Large intestine (tissue), 3 donors: ENCODE measurements at regions not wholly inside any gene's neighbourhood (a gene's known extent, or its start where the extent isn't known, plus 50 kb on each side); places are given as distances from the start of the nearest gene placed in this dataset.
A peak's percentile ranks its signal among the peaks of the same experiment; 100 is the strongest.

ENCODE experiments used
- DNase-seq, 2 donors: peaks; one replicate each; pipeline versions ENCODE4 v3.0.0 to v3.0.0-alpha.2; 2013
- H3K27ac ChIP-seq: one replicate; pipeline ENCODE4 v1.5.1; 2013; ENCODE audit warnings: low read length
- H3K27me3 ChIP-seq: 2 replicates; pipeline ENCODE4 v1.6.1; 2013; ENCODE audit warnings: low read length; ENCODE audit not compliant: control insufficient read depth, insufficient read depth
- H3K36me3 ChIP-seq: 2 replicates; pipeline ENCODE4 v1.6.1; 2013; ENCODE audit warnings: low read length; ENCODE audit not compliant: control insufficient read depth, insufficient read depth
- H3K4me1 ChIP-seq: one replicate; pipeline ENCODE4 v1.6.1; 2013; ENCODE audit warnings: low read length; ENCODE audit not compliant: control insufficient read depth, insufficient read depth
- H3K4me3 ChIP-seq: one replicate; pipeline ENCODE4 v1.5.1; 2013; ENCODE audit warnings: low read length
- H3K9me3 ChIP-seq: one replicate; pipeline ENCODE4 v1.6.1; 2013; ENCODE audit warnings: mild to moderate bottlenecking, low read depth, low read length, moderate library complexity; ENCODE audit not compliant: control insufficient read depth
- WGBS: methylation state at CpG from one replicate; pipeline ENCODE4 v1.1.5; 2013; ENCODE audit warnings: low lambda C conversion rate; ENCODE audit not compliant: insufficient coverage; 5-methylcytosine and 5-hydroxymethylcytosine counted together

GRCh38 chr2:195498176-195498575 lies 158.8 kb upstream of the SLC39A10 start:
- Histone ChIP-seq H3K27ac (no peak overlapping the region), H3K4me1 (no peaks in the 10 kb centered on the region), H3K4me3 (no peak overlapping the region), H3K27me3 (no peaks in the 10 kb centered on the region), H3K36me3 (no peaks in the 10 kb centered on the region), H3K9me3 (no peaks in the 10 kb centered on the region)
- peak in 1 of 2 donors; percentile 27 for DNase-seq

DNA sequence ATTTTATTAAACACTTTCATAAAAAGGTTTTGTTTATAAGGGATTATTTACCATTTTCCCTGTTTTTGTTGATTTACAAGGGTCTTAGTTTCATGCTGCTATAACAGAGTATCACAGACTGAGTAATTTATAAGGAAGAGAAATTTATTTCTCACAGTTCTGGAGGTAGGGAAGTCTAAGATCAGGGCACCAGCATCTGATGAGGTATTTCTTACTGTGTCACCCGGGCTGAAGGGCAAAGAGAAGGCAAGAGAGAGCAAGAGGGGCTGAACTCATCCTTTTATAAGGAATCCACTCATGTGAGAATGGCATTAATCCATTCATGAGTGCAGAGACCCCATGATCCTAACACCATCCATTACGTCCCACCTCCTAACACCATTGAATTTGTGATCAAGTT lies 160.0 kb upstream of the SLC39A10 start:
- no peak overlapping the region for H3K27ac ChIP-seq
- no peak for DNase-seq
- H3K36me3 ChIP-seq, result no peaks in the 10 kb centered on the region
- H3K4me3 ChIP-seq, result no peak overlapping the region
- no CpG with 5 or more reads among the region's 2 CpGs for WGBS
- no peaks in the 10 kb centered on the region for H3K27me3 ChIP-seq
- H3K9me3 ChIP-seq, result no peaks in the 10 kb centered on the region
- H3K4me1 ChIP-seq, result no peaks in the 10 kb centered on the region

- Histone ChIP-seq H3K4me3 (no peak overlapping the region), H3K9me3 (no peaks in the 10 kb centered on the region), H3K27me3 (no peaks in the 10 kb centered on the region), H3K36me3 (no peaks in the 10 kb centered on the region), H3K4me1 (no peaks in the 10 kb centered on the region), H3K27ac (no peak overlapping the region)
- no peak for DNase-seq
Observed at GRCh38 chr2:195495966-195496365, 161.1 kb upstream of the SLC39A10 start.

GRCh38 chr2:195495351-195495750 lies 161.7 kb upstream of the SLC39A10 start:
- WGBS, result no CpG with 5 or more reads among the region's 2 CpGs
- no peak overlapping the region for H3K4me3 ChIP-seq
- H3K36me3 ChIP-seq, result no peaks in the 10 kb centered on the region
- no peak for DNase-seq
- no peaks in the 10 kb centered on the region for H3K27me3 ChIP-seq
- no peaks in the 10 kb centered on the region for H3K4me1 ChIP-seq
- no peak overlapping the region for H3K27ac ChIP-seq
- no peaks in the 10 kb centered on the region for H3K9me3 ChIP-seq

- Histone ChIP-seq H3K27ac (no peak overlapping the region), H3K9me3 (no peaks in the 10 kb centered on the region), H3K27me3 (no peaks in the 10 kb centered on the region), H3K36me3 (no peaks in the 10 kb centered on the region), H3K4me3 (no peak overlapping the region), H3K4me1 (no peaks in the 10 kb centered on the region)
- no peak for DNase-seq
- 80% methylated on average over 1 of the region's 2 CpGs for WGBS
Observed at GRCh38 chr2:195494451-195494850, 162.6 kb upstream of the SLC39A10 start.

- no peak for DNase-seq
- H3K4me1 ChIP-seq, result no peaks in the 10 kb centered on the region
- H3K27ac ChIP-seq, result no peak overlapping the region
- no peaks in the 10 kb centered on the region for H3K9me3 ChIP-seq
- no peak overlapping the region for H3K4me3 ChIP-seq
- H3K27me3 ChIP-seq, result no peaks in the 10 kb centered on the region
- WGBS, result no CpG with 5 or more reads among the region's 7 CpGs
- no peaks in the 10 kb centered on the region for H3K36me3 ChIP-seq
Observed at GRCh38 chr2:195493416-195493815, 163.6 kb upstream of the SLC39A10 start.

- no peak overlapping the region for H3K4me3 ChIP-seq
- H3K9me3 ChIP-seq, result no peaks in the 10 kb centered on the region
- no peaks in the 10 kb centered on the region for H3K27me3 ChIP-seq
- H3K27ac ChIP-seq, result no peak overlapping the region
- H3K4me1 ChIP-seq, result no peaks in the 10 kb centered on the region
- no peaks in the 10 kb centered on the region for H3K36me3 ChIP-seq
- no CpG with 5 or more reads among the region's 2 CpGs for WGBS
- DNase-seq, result no peak
Observed at GRCh38 chr2:195490319-195490718, 166.7 kb upstream of the SLC39A10 start.

DNA sequence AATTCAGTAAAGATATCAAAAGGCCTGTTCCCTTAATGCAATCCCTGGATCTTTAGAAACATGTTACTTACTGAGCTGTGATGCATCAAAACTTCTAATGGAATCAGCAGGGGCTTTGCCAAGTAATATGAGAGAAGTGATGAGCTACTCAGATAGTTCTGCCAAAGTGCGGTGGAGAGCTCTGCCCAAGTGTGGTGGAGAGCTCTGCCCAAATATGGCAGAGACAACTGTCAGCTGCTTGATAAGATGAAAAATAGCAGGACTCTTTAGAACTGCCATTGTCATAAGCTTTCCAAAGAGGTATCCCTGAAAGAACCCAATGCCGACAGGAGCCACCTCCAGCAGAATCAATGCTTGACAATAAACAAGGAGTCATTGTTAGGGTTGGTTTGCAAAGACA lies 167.9 kb upstream of the SLC39A10 start:
- Histone ChIP-seq H3K27ac (no peak overlapping the region), H3K27me3 (no peaks in the 10 kb centered on the region), H3K4me1 (no peaks in the 10 kb centered on the region), H3K4me3 (no peak overlapping the region), H3K36me3 (no peaks in the 10 kb centered on the region), H3K9me3 (no peaks in the 10 kb centered on the region)
- DNase-seq, result no peak
- WGBS, result no CpG with 5 or more reads among the region's 2 CpGs

DNA sequence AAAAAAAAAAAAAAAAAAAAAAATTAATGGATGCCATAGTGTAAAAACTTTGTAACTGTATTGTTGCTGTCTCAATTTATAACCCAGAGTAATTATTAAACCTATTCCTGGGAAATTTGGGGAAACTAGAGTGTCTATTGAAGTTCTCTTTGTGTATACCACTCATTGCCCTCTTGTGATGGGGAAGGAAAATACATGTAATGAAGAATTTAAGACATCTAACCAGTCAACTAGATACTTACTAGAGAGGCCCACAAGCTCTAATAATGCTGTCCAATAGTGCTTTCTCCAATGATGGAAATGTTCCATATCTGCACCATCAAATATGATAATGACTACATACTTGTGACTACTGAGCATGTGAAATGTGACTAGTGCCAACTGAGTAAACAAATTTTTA lies 168.5 kb upstream of the SLC39A10 start:
- Histone ChIP-seq H3K4me3 (no peak overlapping the region), H3K9me3 (no peaks in the 10 kb centered on the region), H3K4me1 (no peaks in the 10 kb centered on the region), H3K27ac (no peak overlapping the region), H3K36me3 (no peaks in the 10 kb centered on the region), H3K27me3 (no peaks in the 10 kb centered on the region)
- no peak for DNase-seq

DNA sequence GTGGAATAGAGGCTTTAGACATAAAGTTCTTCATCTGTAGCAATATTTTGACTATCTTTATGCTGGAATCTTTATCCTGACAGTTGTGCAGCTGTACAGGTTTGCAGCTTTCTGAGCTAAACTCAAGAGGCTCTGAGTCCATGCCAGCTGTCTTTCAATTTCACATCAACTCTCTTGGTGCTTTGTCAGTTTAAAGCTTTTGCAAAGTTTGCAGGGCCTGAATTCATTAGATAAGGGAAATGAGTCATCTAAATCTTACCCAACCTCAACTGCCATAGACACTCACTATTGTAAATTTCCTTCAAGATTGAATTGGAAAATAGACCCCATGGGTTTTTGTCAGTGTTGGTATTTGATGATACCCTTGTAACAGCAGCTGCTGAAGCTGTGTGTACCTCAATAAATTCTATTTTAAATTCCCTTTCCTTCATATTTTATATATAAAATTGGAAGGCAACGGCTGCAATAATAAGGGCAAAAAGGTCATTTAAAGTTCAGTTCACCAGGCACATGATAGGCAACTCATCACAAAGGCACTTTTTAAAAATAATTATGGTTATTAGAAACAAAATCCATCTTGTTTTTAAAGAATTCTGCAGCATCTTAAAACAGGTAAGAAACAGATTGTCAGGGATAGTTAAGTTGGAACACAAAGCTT lies 169.9 kb upstream of the SLC39A10 start:
- no peaks in the 10 kb centered on the region for H3K27me3 ChIP-seq
- 63% methylated on average over 1 of the region's 1 CpG for WGBS
- no peaks in the 10 kb centered on the region for H3K9me3 ChIP-seq
- peak; percentile 12 to 38 for DNase-seq
- no peak overlapping the region for H3K4me3 ChIP-seq
- H3K27ac ChIP-seq, result no peak overlapping the region
- H3K36me3 ChIP-seq, result no peaks in the 10 kb centered on the region
- H3K4me1 ChIP-seq, result no peaks in the 10 kb centered on the region

GRCh38 chr2:195486520-195486919 lies 170.5 kb upstream of the SLC39A10 start:
- WGBS, result no CpG with 5 or more reads among the region's 2 CpGs
- no peak for DNase-seq

More at GRCh38 chr2:195486520-195486919, 170.5 kb upstream of the SLC39A10 start:
- Histone ChIP-seq H3K4me3 (no peak overlapping the region), H3K27me3 (no peaks in the 10 kb centered on the region), H3K36me3 (no peaks in the 10 kb centered on the region), H3K4me1 (no peaks in the 10 kb centered on the region), H3K9me3 (no peaks in the 10 kb centered on the region), H3K27ac (no peak overlapping the region)
